SK-N-MC (cell line): ENCODE measurements at regions not wholly inside any gene's neighbourhood (a gene's known extent, or its start where the extent isn't known, plus 50 kb on each side); places are given as distances from the start of the nearest gene placed in this dataset.

Source experiments
- EZH2 ChIP-seq: fragments of 200-600 bp; sonication (generic); IDR thresholded peaks from one replicate; pipeline ENCODE4 v1.6.1; 2017; ENCODE audit warnings: antibody characterized with exemption
- FOXP2 ChIP-seq: optimal IDR thresholded peaks from 2 replicates; pipeline ENCODE3; 2011; ENCODE audit warnings: mild to moderate bottlenecking, moderate library complexity; ENCODE audit not compliant: insufficient read depth; ENCODE audit errors: extremely low read length, control extremely low read depth
- POLR2AphosphoS5 ChIP-seq: IDR thresholded peaks from 2 replicates; pipeline ENCODE4 v1.6.1; 2012; ENCODE audit warnings: mild to moderate bottlenecking, low read depth, low read length, borderline replicate concordance

GRCh38 chr10:58921421-58921855 lies 255.0 kb upstream of the PHYHIPL start:
- no peak for TF ChIP-seq EZH2
- no peak for TF ChIP-seq POLR2AphosphoS5
- no peak for TF ChIP-seq FOXP2
